AG09309 (cell line): ENCODE measurements at regions not wholly inside any gene's neighbourhood (a gene's known extent, or its start where the extent isn't known, plus 50 kb on each side); places are given as distances from the start of the nearest gene placed in this dataset.

Experiments used
- DNase-seq: peaks from one replicate; pipeline ENCODE4 v3.0.0-alpha.2; 2010; ENCODE audit warnings: low read depth
- H3K4me3 ChIP-seq: 2 replicates; pipeline ENCODE4 v1.5.1; 2011; ENCODE audit warnings: mild to moderate bottlenecking, low read depth, low read length, moderate library complexity; ENCODE audit not compliant: control insufficient read depth
- TF ChIP-seq, protein P1 (sequence below): IDR thresholded peaks from 2 replicates; pipeline ENCODE4 v1.5.1; 2011; ENCODE audit warnings: mild to moderate bottlenecking, low read depth, low read length, inconsistent platforms; ENCODE audit not compliant: insufficient read depth, control insufficient read depth; ENCODE audit errors: missing control alignments

DNA sequence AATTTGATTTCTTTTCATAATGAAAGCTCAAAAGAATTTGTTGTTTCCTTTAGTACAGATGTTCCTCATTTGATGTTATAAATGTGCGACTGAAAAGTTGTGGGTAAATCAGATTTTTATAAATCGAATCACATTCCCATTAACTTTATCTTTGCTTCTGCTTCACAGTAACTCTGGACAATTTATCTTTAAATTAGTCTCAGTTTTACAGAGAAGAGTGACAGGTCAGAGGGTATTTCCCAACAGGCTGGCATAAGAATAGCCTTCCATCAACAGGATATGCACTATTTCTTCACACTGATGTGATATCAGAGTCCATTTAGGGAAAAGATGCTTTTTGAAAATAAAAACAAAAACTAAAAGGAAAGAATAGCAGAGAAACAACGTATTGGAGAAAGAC lies 286.9 kb downstream of the FRK start:
- DNase-seq: no peak
- TF ChIP-seq, protein P1, sequence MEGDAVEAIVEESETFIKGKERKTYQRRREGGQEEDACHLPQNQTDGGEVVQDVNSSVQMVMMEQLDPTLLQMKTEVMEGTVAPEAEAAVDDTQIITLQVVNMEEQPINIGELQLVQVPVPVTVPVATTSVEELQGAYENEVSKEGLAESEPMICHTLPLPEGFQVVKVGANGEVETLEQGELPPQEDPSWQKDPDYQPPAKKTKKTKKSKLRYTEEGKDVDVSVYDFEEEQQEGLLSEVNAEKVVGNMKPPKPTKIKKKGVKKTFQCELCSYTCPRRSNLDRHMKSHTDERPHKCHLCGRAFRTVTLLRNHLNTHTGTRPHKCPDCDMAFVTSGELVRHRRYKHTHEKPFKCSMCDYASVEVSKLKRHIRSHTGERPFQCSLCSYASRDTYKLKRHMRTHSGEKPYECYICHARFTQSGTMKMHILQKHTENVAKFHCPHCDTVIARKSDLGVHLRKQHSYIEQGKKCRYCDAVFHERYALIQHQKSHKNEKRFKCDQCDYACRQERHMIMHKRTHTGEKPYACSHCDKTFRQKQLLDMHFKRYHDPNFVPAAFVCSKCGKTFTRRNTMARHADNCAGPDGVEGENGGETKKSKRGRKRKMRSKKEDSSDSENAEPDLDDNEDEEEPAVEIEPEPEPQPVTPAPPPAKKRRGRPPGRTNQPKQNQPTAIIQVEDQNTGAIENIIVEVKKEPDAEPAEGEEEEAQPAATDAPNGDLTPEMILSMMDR: no peak

DNA sequence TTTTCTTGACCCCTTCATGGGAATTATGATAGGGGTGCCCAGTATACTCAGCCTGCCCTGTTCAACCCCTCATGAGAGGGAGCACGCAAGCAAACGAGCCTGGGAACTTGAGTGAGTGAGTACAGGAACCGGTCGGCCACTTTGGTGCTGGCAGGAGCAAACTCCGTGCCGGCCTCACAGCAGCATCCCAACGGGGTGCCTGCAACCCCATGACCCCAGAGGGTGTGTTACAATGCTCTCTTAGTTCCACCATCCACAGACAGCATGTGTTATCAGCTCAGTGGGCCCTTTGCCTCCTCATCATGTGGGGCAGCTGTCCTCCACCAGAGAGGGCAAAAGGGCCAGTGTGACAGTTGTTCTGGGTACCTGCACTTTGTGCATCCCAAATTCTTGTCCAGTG lies 289.8 kb downstream of the FRK start:
- no peak for DNase-seq
- TF ChIP-seq, protein P1: no peak
- H3K4me3 ChIP-seq: no peak overlapping the region

More for the DNA sequence above, 286.9 kb downstream of the FRK start:
- no peak overlapping the region for H3K4me3 ChIP-seq

DNA sequence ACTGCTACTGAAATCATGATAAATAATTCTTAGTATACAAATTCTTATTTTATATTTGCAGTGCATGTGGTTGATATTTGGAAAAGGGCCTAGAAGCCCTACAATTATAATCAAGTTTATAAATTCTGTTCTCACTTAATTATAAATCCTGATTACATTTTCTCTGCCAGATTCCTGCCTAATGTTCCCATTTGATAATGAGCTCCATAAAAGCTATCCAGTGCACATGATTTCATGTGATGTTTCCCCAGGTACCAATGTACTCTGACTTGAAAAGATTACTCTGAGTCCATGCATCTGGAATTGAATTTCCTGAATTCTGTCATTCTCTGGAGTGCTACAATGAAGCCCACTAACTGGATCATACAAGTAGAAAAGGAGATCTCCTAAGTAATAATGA lies 292.2 kb downstream of the FRK start:
- H3K4me3 ChIP-seq: no peak overlapping the region
- no peak for DNase-seq
- TF ChIP-seq, protein P1: no peak

DNA sequence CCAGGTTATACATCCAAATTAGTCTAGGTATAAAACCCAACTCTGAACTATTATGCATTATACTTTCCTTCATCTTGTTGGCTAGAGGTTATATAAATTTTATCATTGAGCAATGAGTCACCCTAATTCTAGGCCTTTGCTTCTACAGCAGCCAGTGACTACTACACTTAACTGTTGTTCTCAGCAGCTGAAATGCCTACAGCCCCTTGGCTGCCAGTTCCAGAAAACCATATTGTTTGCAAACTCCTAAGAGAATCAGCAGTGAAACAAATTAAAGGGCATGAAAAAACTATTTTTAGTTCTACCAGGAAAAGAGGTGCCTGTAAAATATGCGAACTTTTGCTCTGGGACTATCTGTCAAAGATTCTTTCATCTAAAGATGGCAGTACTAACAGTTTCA lies 292.8 kb downstream of the FRK start:
- no peak overlapping the region for H3K4me3 ChIP-seq
- no peak for DNase-seq
- TF ChIP-seq, protein P1: no peak

DNA sequence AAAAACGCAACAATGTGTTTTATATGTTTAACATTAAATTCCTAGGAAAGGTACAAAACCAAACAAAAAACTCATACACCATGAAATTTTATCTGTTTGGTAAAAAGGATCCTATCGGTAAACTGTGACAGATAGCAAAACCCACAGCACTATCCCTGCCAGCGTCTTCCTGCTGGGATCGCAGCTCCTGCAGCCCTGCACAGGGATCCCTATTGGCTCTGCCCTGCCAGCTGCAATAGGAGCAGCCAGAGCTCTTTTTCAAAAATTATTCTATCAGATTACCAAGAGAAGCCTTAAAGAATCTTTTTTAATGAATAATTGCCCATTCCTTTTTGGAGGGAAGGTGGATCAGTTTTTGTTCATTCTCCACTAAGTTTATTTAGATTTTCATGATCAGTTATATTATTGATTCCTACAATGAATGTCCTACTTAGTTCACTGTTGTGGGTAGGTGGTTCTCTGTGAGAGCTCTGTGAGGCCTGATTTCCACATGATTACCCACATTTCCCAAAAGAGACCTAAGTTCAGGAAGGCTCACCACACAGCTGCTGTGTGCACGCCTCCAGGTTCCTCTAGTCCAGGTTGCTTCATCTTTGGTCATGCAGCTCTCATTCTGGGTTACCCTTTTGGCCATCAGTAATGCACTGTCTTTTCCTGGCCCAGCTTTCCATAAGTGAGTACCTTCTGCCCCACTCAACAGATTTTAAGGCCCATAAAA lies 293.8 kb downstream of the FRK start:
- no peak overlapping the region for H3K4me3 ChIP-seq
- TF ChIP-seq, protein P1: no peak
- no peak for DNase-seq

DNA sequence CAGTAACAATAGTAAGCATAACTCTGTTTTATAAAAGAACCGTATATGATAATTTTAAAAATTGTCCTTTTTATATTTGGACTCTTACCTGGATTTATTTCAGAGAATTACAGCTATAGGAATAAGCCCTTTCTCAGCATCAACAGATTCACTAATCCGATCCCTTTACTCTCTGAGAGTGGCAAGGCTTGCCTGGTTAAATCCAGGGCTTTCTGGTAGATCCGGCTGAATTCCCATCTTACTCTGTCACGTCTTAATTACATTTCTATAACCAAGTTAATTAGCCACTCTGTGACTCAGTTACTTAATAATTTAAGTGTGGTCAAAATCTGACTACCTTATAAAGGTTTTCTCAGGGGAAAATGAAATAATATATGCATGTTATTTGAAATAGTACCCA lies 294.7 kb downstream of the FRK start:
- H3K4me3 ChIP-seq: no peak overlapping the region
- TF ChIP-seq, protein P1: no peak
- DNase-seq: no peak
